K562 (cell line): ENCODE measurements at regions not wholly inside any gene's neighbourhood (a gene's known extent, or its start where the extent isn't known, plus 50 kb on each side); places are given as distances from the start of the nearest gene placed in this dataset.

Source experiments
- ATAC-seq: fragments of 200-7000 bp; cut with Tn5 transposase; 3 replicates; pipeline ENCODE4 v1.9.1; 2020; ENCODE audit warnings: moderate library complexity
- BruUV-seq: library from RNA; stranded (reverse); fragments of 400-500 nt; replicated peaks from 2 replicates; lab custom pipeline; 2021; lab: Mats Ljungman, UMichigan
- CTCF ChIA-PET: fragments of 300-600 bp; formaldehyde crosslinking; extraction: SDS; loops from one replicate; lab custom pipeline; 2021; ENCODE audit warnings: low intra/inter-chr PET ratio; lab: Yijun Ruan, JAX
- POLR2A ChIA-PET: fragments of 300-600, 350-650 bp; sonication (Branson Sonifier 250); formaldehyde crosslinking; extraction: SDS; loops from one replicate; lab custom pipeline; 2021; ENCODE audit warnings: antibody characterized with exemption, inconsistent platforms; lab: Yijun Ruan, JAX
- DNase-seq, 4 experiments: peaks; one replicate each; pipeline versions ENCODE4 v3.0.0 to v3.0.0-alpha.2; 2011 to 2018; ENCODE audit warnings: low spot score in 3 of 4, mixed read lengths in 3 of 4; ENCODE audit errors: extremely low read depth in 1 of 4
- FAIRE-seq: peaks from 2 replicates; lab custom pipeline; 2011; peaks lifted over from hg19 to GRCh38; lab: Jason Lieb, UNC
- H2AFZ ChIP-seq: 2 replicates; pipeline ENCODE4 v1.6.0; 2011; ENCODE audit warnings: low read depth, low read length, control low read depth, inconsistent platforms
- H3K27ac ChIP-seq: fragments of 200-600 bp; 3 replicates; pipeline ENCODE4 v1.8.0; 2011; ENCODE audit warnings: low read depth, mild to moderate bottlenecking, control low read depth, inconsistent platforms, low read length, moderate library complexity, mixed read lengths; ENCODE audit errors: extremely low read depth
- H3K27me3 ChIP-seq, 2 experiments: fragments of 300-600 bp in 1 of 2; 2 replicates in 1 of 2; 3 replicates in 1 of 2; pipeline versions ENCODE4 v1.6.0 to v1.8.0; 2011; ENCODE audit warnings: inconsistent platforms in 2 of 2, low read length in 2 of 2, mild to moderate bottlenecking in 1 of 2, mixed read lengths in 1 of 2, moderate library complexity in 1 of 2; ENCODE audit not compliant: control insufficient read depth in 2 of 2, insufficient read depth in 2 of 2
- H3K36me3 ChIP-seq: fragments of 300-600 bp; 3 replicates; pipeline ENCODE4 v1.8.0; 2011; ENCODE audit warnings: mild to moderate bottlenecking, low read length, inconsistent platforms; ENCODE audit not compliant: control insufficient read depth, insufficient read depth
- H3K4me1 ChIP-seq, 2 experiments: fragments of 200-600 bp in 1 of 2; replicated peaks in 1 of 2; 2 replicates in 1 of 2; 3 replicates in 1 of 2; pipeline versions ENCODE4 v1.5.1 to v1.8.0; 2011; ENCODE audit warnings: inconsistent platforms in 2 of 2, low read length in 2 of 2, mild to moderate bottlenecking in 1 of 2, mixed read lengths in 1 of 2, moderate library complexity in 1 of 2; ENCODE audit not compliant: control insufficient read depth in 2 of 2, insufficient read depth in 2 of 2
- H3K4me2 ChIP-seq: 2 replicates; pipeline ENCODE4 v1.6.1; 2011; ENCODE audit warnings: low read length, control low read depth, inconsistent platforms, mixed read lengths; ENCODE audit not compliant: insufficient read depth
- H3K4me3 ChIP-seq: fragments of 200-600 bp; sonication (generic), shearing (Covaris generic); 2 replicates; pipeline ENCODE4 v1.5.1; 2016; ENCODE audit warnings: control low read depth, inconsistent platforms
- H3K79me2 ChIP-seq: fragments of 200-600 bp; 3 replicates; pipeline ENCODE4 v1.8.0; 2011; ENCODE audit warnings: low read length, inconsistent platforms; ENCODE audit not compliant: control insufficient read depth, insufficient read depth
- H3K9ac ChIP-seq, 2 experiments: 2 replicates each; pipeline versions ENCODE4 v1.6.0 to v1.6.1; 2011; ENCODE audit warnings: low read depth in 2 of 2, low read length in 2 of 2, control low read depth in 1 of 2, inconsistent platforms in 1 of 2, mild to moderate bottlenecking in 1 of 2, mixed read lengths in 1 of 2; ENCODE audit not compliant: insufficient read depth in 1 of 2
- H3K9me1 ChIP-seq: one replicate; pipeline ENCODE4 v1.6.0; 2011; ENCODE audit warnings: inconsistent platforms, mild to moderate bottlenecking, low read length, moderate library complexity; ENCODE audit not compliant: control insufficient read depth, insufficient read depth
- H3K9me3 ChIP-seq: replicated peaks from 2 replicates; pipeline ENCODE4 v1.5.1; 2011; ENCODE audit warnings: low read depth, low read length, inconsistent platforms; ENCODE audit not compliant: control insufficient read depth, insufficient read depth
- H4K20me1 ChIP-seq: replicated peaks from 2 replicates; pipeline ENCODE4 v1.6.1; 2011; ENCODE audit warnings: low read length, inconsistent platforms, mixed read lengths; ENCODE audit not compliant: control insufficient read depth, insufficient read depth
- BRD9 ChIP-seq: fragments of 450-650 bp; IDR thresholded peaks from 2 replicates; pipeline ENCODE4 v1.6.1; 2018; ENCODE audit warnings: low read depth; ENCODE audit not compliant: partially characterized antibody
- HES1 ChIP-seq: fragments of 450-650 bp; IDR thresholded peaks from 2 replicates; pipeline ENCODE4 v1.6.1; 2016; ENCODE audit warnings: low read depth, mild to moderate bottlenecking, moderate library complexity
- HINFP ChIP-seq: fragments of 450-650 bp; conservative IDR thresholded peaks from 2 replicates; pipeline ENCODE4 v1.6.1; 2016; ENCODE audit warnings: missing genetic modification characterization, low read depth, mild to moderate bottlenecking, control low read depth, missing compliant biosample characterization
- SLC30A9 ChIP-seq: fragments of 250-450 bp; sonication (Bioruptor Pico); IDR thresholded peaks from 2 replicates; pipeline ENCODE4 v1.8.0; 2022; ENCODE audit warnings: mild to moderate bottlenecking, moderate library complexity
- ZKSCAN1 ChIP-seq: fragments of 150-350 bp; IDR thresholded peaks from 2 replicates; pipeline ENCODE4 v1.6.1; 2016; ENCODE audit warnings: low read depth, low read length
- ZNF121 ChIP-seq: sonication (generic); formaldehyde crosslinking; conservative IDR thresholded peaks from 2 replicates; pipeline ENCODE4 v1.8.0; 2022; ENCODE audit warnings: missing genetic modification reagents
- ZNF263 ChIP-seq: sonication (generic); formaldehyde crosslinking; IDR thresholded peaks from 2 replicates; pipeline ENCODE4 v1.8.0; 2022; ENCODE audit warnings: mild to moderate bottlenecking, missing genetic modification reagents, borderline replicate concordance
- ZNF639 ChIP-seq, 2 experiments: fragments of 200-800 bp in 1 of 2; sonication (Bioruptor generic) in 1 of 2; sonication (generic) in 1 of 2; formaldehyde crosslinking in 1 of 2; IDR thresholded peaks in 1 of 2; conservative IDR thresholded peaks in 1 of 2; 2 replicates each; pipeline versions ENCODE4 v1.5.0 to v1.6.1; 2016 to 2020; ENCODE audit warnings: missing compliant biosample characterization in 1 of 2, missing genetic modification characterization in 1 of 2, missing genetic modification reagents in 1 of 2
- ZZZ3 ChIP-seq: fragments of 450-650 bp; IDR thresholded peaks from 2 replicates; pipeline ENCODE4 v1.6.1; 2016; ENCODE audit warnings: antibody characterized with exemption, mild to moderate bottlenecking, moderate library complexity
- WGBS: fragments of 100-300 bp; shearing (Covaris generic); methylation state at CpG from one replicate; pipeline ENCODE4 v1.1.6; 2016; ENCODE audit warnings: low coverage, mixed read lengths; ENCODE audit not compliant: insufficient coverage; ENCODE audit errors: missing lambda C conversion rate; 5-methylcytosine and 5-hydroxymethylcytosine counted together
- in situ Hi-C: fragments of 300-500 bp; cut with MboI; formaldehyde crosslinking; loops from 4 replicates; pipeline ENCODE4 v1.15.0; 2018; ENCODE audit warnings: inconsistent platforms, mixed read lengths
- intact Hi-C: fragments of 100-400 bp; cut with micrococcal nuclease; formaldehyde crosslinking; loops from 2 replicates; pipeline ENCODE4 v1.14.2; 2022

- 0% methylated on average over 1 of the region's 1 CpG for WGBS
- no TSS peak for BruUV-seq
Observed at GRCh38 chr7:96598421-96598820, 111.2 kb downstream of the SEM1 start.

More at GRCh38 chr7:96598421-96598820, 111.2 kb downstream of the SEM1 start:
- ChIA-PET CTCF (no interaction called here), POLR2A (no interaction called here)
- H4K20me1 ChIP-seq = no peaks in the 10 kb centered on the region; the same call in 1 of the 2 replicates
- no peak for DNase-seq
- H3K9me3 ChIP-seq = no peaks in the 10 kb centered on the region
- in situ Hi-C loops (no loop called here), intact Hi-C loops (no loop called here)
- TF ChIP-seq SLC30A9 (CRISPR knock-in tag) (no peak), ZKSCAN1 (no peak), BRD9 (no peak), ZZZ3 (no peak), ZNF121 (no peak), HES1 (no peak), HINFP (tag) (no peak), ZNF263 (CRISPR knock-in tag) (no peak), ZNF639 (CRISPR knock-in tag; conservative IDR thresholded peaks at IDR 0.05 in 1 of 2, IDR thresholded peaks at IDR 0.05 in 1 of 2) (no peak)
- H3K79me2 ChIP-seq = no peaks in the 10 kb centered on the region
- no peaks in the 10 kb centered on the region for H3K27me3 ChIP-seq
- no peak for FAIRE-seq
- no peaks in the 10 kb centered on the region for H3K4me1 ChIP-seq
- no peaks in the 10 kb centered on the region for H3K36me3 ChIP-seq
- no peaks in the 10 kb centered on the region for H3K9me1 ChIP-seq
- no peak overlapping the region for H2AFZ ChIP-seq
- H3K27ac ChIP-seq = no peak overlapping the region
- no peak overlapping the region for H3K9ac ChIP-seq
- H3K4me2 ChIP-seq = no peak overlapping the region
- no peak overlapping the region for H3K4me3 ChIP-seq
- no peak for ATAC-seq
